ENCODE measurements at regions not wholly inside any gene's neighbourhood (a gene's known extent, or its start where the extent isn't known, plus 50 kb on each side); places are given as distances from the start of the nearest gene placed in this dataset.

- ATAC-seq (no peak), DNase-seq (no peak)
- intact Hi-C loops (cut with DNase I; ENCODE audit: low total_unique reads) (no loop called here), in situ Hi-C loops (cut with MboI; ENCODE audit: low sequenced_read_pairs in 4 of 4) (no loop called here)
- Histone ChIP-seq H3K27me3 (no peaks in the 10 kb centered on the region), H3K27ac (no peak overlapping the region), H3K36me3 (no peaks in the 10 kb centered on the region), H3K4me3 (no peak overlapping the region), H3K9me3 (no peaks in the 10 kb centered on the region), H3K4me1 (no peaks in the 10 kb centered on the region)
- TF ChIP-seq CTCF (IDR thresholded peaks at IDR 0.05 in 4 of 5, conservative IDR thresholded peaks at IDR 0.05 in 1 of 5): no peak
Observed at GRCh38 chr11:115985896-115986295, 481.7 kb upstream of the CADM1 start.

GRCh38 chr11:115984228-115984627 lies 480.0 kb upstream of the CADM1 start:
- H3K9me3 ChIP-seq: no peaks in the 10 kb centered on the region
- H3K27ac ChIP-seq: no peak overlapping the region
- in situ Hi-C loops (cut with MboI; ENCODE audit: low sequenced_read_pairs in 4 of 4): no loop called here
- no peak overlapping the region for H3K4me3 ChIP-seq
- no peaks in the 10 kb centered on the region for H3K27me3 ChIP-seq
- no peaks in the 10 kb centered on the region for H3K4me1 ChIP-seq
- intact Hi-C loops (cut with DNase I; ENCODE audit: low total_unique reads): no loop called here
- TF ChIP-seq CTCF (IDR thresholded peaks at IDR 0.05 in 4 of 5, conservative IDR thresholded peaks at IDR 0.05 in 1 of 5) (no peak), POLR2A (IDR thresholded peaks at IDR 0.05) (no peak)
- H3K36me3 ChIP-seq: no peaks in the 10 kb centered on the region
- DNase-seq: no peak
- no peak for ATAC-seq

- no peaks in the 10 kb centered on the region for H3K9me3 ChIP-seq
- H3K27me3 ChIP-seq: no peaks in the 10 kb centered on the region
- ATAC-seq (no peak), DNase-seq (no peak)
- no peak overlapping the region for H3K27ac ChIP-seq
- H3K4me3 ChIP-seq: no peak overlapping the region
- no peaks in the 10 kb centered on the region for H3K4me1 ChIP-seq
- TF ChIP-seq CTCF (IDR thresholded peaks at IDR 0.05 in 4 of 5, conservative IDR thresholded peaks at IDR 0.05 in 1 of 5) (no peak), POLR2A (IDR thresholded peaks at IDR 0.05) (no peak)
- no peaks in the 10 kb centered on the region for H3K36me3 ChIP-seq
- intact Hi-C loops (cut with DNase I; ENCODE audit: low total_unique reads) (no loop called here), in situ Hi-C loops (cut with MboI; ENCODE audit: low sequenced_read_pairs in 4 of 4) (no loop called here)
Observed at GRCh38 chr11:115982666-115983065, 478.5 kb upstream of the CADM1 start.

GRCh38 chr11:115981814-115982471 lies 477.7 kb upstream of the CADM1 start:
- no peak for TF ChIP-seq POLR2A (IDR thresholded peaks at IDR 0.05)
- TF ChIP-seq CTCF (IDR thresholded peaks at IDR 0.05 in 4 of 5, conservative IDR thresholded peaks at IDR 0.05 in 1 of 5): no peak
- Histone ChIP-seq H3K36me3 (no peaks in the 10 kb centered on the region), H3K4me1 (no peaks in the 10 kb centered on the region), H3K27ac (no peak overlapping the region), H3K9me3 (no peaks in the 10 kb centered on the region), H3K4me3 (no peak overlapping the region), H3K27me3 (no peaks in the 10 kb centered on the region)
- intact Hi-C loops (cut with DNase I; ENCODE audit: low total_unique reads): no loop called here
- in situ Hi-C loops (cut with MboI; ENCODE audit: low sequenced_read_pairs in 4 of 4): no loop called here
- no peak for DNase-seq
- no peak for ATAC-seq

- no peak for DNase-seq
- intact Hi-C loops (cut with DNase I; ENCODE audit: low total_unique reads): no loop called here
- no peaks in the 10 kb centered on the region for H3K9me3 ChIP-seq
- H3K4me1 ChIP-seq: no peaks in the 10 kb centered on the region
- no peaks in the 10 kb centered on the region for H3K27me3 ChIP-seq
- TF ChIP-seq POLR2A (IDR thresholded peaks at IDR 0.05) (no peak), CTCF (IDR thresholded peaks at IDR 0.05 in 4 of 5, conservative IDR thresholded peaks at IDR 0.05 in 1 of 5) (no peak)
- in situ Hi-C loops (cut with MboI; ENCODE audit: low sequenced_read_pairs in 4 of 4): no loop called here
- no peak for ATAC-seq
- H3K36me3 ChIP-seq: no peaks in the 10 kb centered on the region
- no peak overlapping the region for H3K27ac ChIP-seq
- no peak overlapping the region for H3K4me3 ChIP-seq
Observed at GRCh38 chr11:115981104-115981481, 476.9 kb upstream of the CADM1 start.

All from gastrocnemius medialis (tissue), 4 donors.